Panc1 (cell line): ENCODE measurements at regions not wholly inside any gene's neighbourhood (a gene's known extent, or its start where the extent isn't known, plus 50 kb on each side); places are given as distances from the start of the nearest gene placed in this dataset.
"Not testable (repeated sequence)": the region's sequence is repeated elsewhere in the genome, so short reads cannot be mapped to it uniquely, and the experiment has no call there.

Source experiments
- CTCF ChIP-seq: fragments of 450-650 bp; IDR thresholded peaks from 2 replicates; pipeline ENCODE4 v1.5.1; 2017; ENCODE audit warnings: mild to moderate bottlenecking
- POLR2AphosphoS5 ChIP-seq: IDR thresholded peaks from 2 replicates; pipeline ENCODE4 v1.6.1; 2012; ENCODE audit warnings: mild to moderate bottlenecking, low read depth, low read length, moderate library complexity
- REST ChIP-seq, 2 experiments: IDR thresholded peaks; 2 replicates each; pipeline ENCODE4 v1.6.1; 2011 to 2012; ENCODE audit warnings: low read depth in 2 of 2, control low read depth in 1 of 2, low read length in 1 of 2, mild to moderate bottlenecking in 1 of 2, moderate library complexity in 1 of 2; ENCODE audit not compliant: insufficient read depth in 1 of 2
- SIN3A ChIP-seq: IDR thresholded peaks from 2 replicates; pipeline ENCODE4 v1.6.1; 2012; ENCODE audit warnings: low read depth, mild to moderate bottlenecking, low read length, moderate library complexity, borderline replicate concordance; ENCODE audit not compliant: insufficient read depth

GRCh38 chr21:23548924-23549323 lies 2058.4 kb downstream of the MRPL39 start:
- not testable (repeated sequence) for TF ChIP-seq REST (IDR thresholded peaks at IDR 0.05; ENCODE audit: insufficient read depth in 1 of 2, low read depth in 2 of 2, low read length in 1 of 2); CTCF; POLR2AphosphoS5; SIN3A
